ENCODE measurements at regions not wholly inside any gene's neighbourhood (a gene's known extent, or its start where the extent isn't known, plus 50 kb on each side); places are given as distances from the start of the nearest gene placed in this dataset.
"Not testable (repeated sequence)": the region's sequence is repeated elsewhere in the genome, so short reads cannot be mapped to it uniquely, and the experiment has no call there.

DNA sequence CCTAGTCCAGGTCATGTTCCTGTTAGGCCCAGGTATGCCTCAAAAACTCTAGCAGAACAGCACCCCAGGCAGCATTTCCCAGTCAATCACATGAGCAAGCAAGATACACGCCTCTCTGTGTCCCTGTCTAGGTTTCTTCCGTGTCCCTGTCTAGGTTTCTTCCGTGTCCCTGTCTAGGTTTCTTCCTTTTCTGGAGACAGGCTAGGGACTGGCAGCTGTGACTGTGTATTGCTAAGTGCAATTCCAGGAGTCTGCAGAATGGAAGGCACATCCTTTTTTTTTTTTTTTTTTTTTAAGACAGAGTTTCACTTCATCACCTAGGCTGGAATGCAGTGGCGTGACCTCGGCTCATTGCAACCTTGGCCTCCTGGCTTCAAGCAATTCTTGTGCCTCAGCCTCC, 77.6 kb downstream of the SETD4 start:
- WGBS (ENCODE audit: insufficient coverage, low coverage, low lambda C conversion rate, missing lambda C conversion rate): 54% methylated on average over 3 of the region's 5 CpGs
- intact Hi-C loops (cut with DNase I): no loop called here
- ATAC-seq: no peak
- H3K36me3 ChIP-seq: no peaks in the 10 kb centered on the region
- no peak for DNase-seq
- peaks cover 0 to 9% (median 0%) of the 10 kb centered on the region in 4 donors for H3K4me1 ChIP-seq
- TF ChIP-seq CTCF (IDR thresholded peaks at IDR 0.05) (no peak), POLR2A (IDR thresholded peaks at IDR 0.05) (no peak)
- no peak overlapping the region for H3K27ac ChIP-seq
- no peaks in the 10 kb centered on the region for H3K9me3 ChIP-seq
- H3K4me3 ChIP-seq: no peak overlapping the region
- H3K27me3 ChIP-seq: no peaks in the 10 kb centered on the region

- no peak for DNase-seq
- ATAC-seq: no peak
- Histone ChIP-seq H3K9me3 (no peaks in the 10 kb centered on the region), H3K4me3 (no peak overlapping the region), H3K4me1 (peaks cover 0 to 9% (median 0%) of the 10 kb centered on the region in 4 donors), H3K27ac (no peak overlapping the region), H3K27me3 (no peaks in the 10 kb centered on the region), H3K36me3 (no peaks in the 10 kb centered on the region)
- WGBS (ENCODE audit: insufficient coverage, low coverage, low lambda C conversion rate, missing lambda C conversion rate): 39% methylated on average over 7 of the region's 11 CpGs
- intact Hi-C loops (cut with DNase I): no loop called here
- TF ChIP-seq CTCF (IDR thresholded peaks at IDR 0.05) (no peak), POLR2A (IDR thresholded peaks at IDR 0.05) (no peak)
Observed at GRCh38 chr21:35981514-35982070, 78.7 kb downstream of the SETD4 start.

- no peaks in the 10 kb centered on the region for H3K27me3 ChIP-seq
- intact Hi-C loops (cut with DNase I): no loop called here
- no peak for TF ChIP-seq CTCF (IDR thresholded peaks at IDR 0.05)
- H3K27ac ChIP-seq: no peak overlapping the region
- no peaks in the 10 kb centered on the region for H3K36me3 ChIP-seq
- ATAC-seq (no peak), DNase-seq (no peak)
- WGBS (ENCODE audit: insufficient coverage, low coverage, low lambda C conversion rate, missing lambda C conversion rate): 53% methylated on average over 3 of the region's 5 CpGs
- no peak overlapping the region for H3K4me3 ChIP-seq
- H3K9me3 ChIP-seq: no peaks in the 10 kb centered on the region
- peaks cover 0 to 9% (median 0%) of the 10 kb centered on the region in 4 donors for H3K4me1 ChIP-seq
Observed at GRCh38 chr21:35980821-35981220, 79.5 kb downstream of the SETD4 start.

- H3K4me3 ChIP-seq; H3K36me3 ChIP-seq; H3K9me3 ChIP-seq; ATAC-seq; H3K27me3 ChIP-seq; H3K4me1 ChIP-seq; H3K27ac ChIP-seq; intact Hi-C loops (cut with DNase I); DNase-seq: not testable (repeated sequence)
- WGBS (ENCODE audit: insufficient coverage, low coverage, low lambda C conversion rate, missing lambda C conversion rate): 36% methylated on average over 7 of the region's 7 CpGs
Observed at GRCh38 chr21:35977860-35978259, 82.5 kb downstream of the SETD4 start.

- no peak overlapping the region for H3K27ac ChIP-seq
- H3K4me3 ChIP-seq: no peak overlapping the region
- intact Hi-C loops (cut with DNase I): no loop called here
- no peaks in the 10 kb centered on the region for H3K36me3 ChIP-seq
- H3K27me3 ChIP-seq: no peaks in the 10 kb centered on the region
- H3K9me3 ChIP-seq: no peaks in the 10 kb centered on the region
- WGBS (ENCODE audit: insufficient coverage, low coverage, low lambda C conversion rate, missing lambda C conversion rate): 100% methylated on average over 1 of the region's 3 CpGs
- no peaks in the 10 kb centered on the region for H3K4me1 ChIP-seq
- TF ChIP-seq POLR2A (IDR thresholded peaks at IDR 0.05) (no peak), CTCF (IDR thresholded peaks at IDR 0.05) (no peak)
- no peak for DNase-seq
- ATAC-seq: no peak
Observed at GRCh38 chr21:35976929-35977328, 83.4 kb downstream of the SETD4 start.
